Large intestine (tissue), 3 donors: ENCODE measurements at regions not wholly inside any gene's neighbourhood (a gene's known extent, or its start where the extent isn't known, plus 50 kb on each side); places are given as distances from the start of the nearest gene placed in this dataset.
A peak's percentile ranks its signal among the peaks of the same experiment; 100 is the strongest.

ENCODE experiments used
- DNase-seq, 2 donors: peaks; one replicate each; pipeline versions ENCODE4 v3.0.0 to v3.0.0-alpha.2; 2013
- H3K27ac ChIP-seq: one replicate; pipeline ENCODE4 v1.5.1; 2013; ENCODE audit warnings: low read length
- H3K27me3 ChIP-seq: 2 replicates; pipeline ENCODE4 v1.6.1; 2013; ENCODE audit warnings: low read length; ENCODE audit not compliant: control insufficient read depth, insufficient read depth
- H3K36me3 ChIP-seq: 2 replicates; pipeline ENCODE4 v1.6.1; 2013; ENCODE audit warnings: low read length; ENCODE audit not compliant: control insufficient read depth, insufficient read depth
- H3K4me1 ChIP-seq: one replicate; pipeline ENCODE4 v1.6.1; 2013; ENCODE audit warnings: low read length; ENCODE audit not compliant: control insufficient read depth, insufficient read depth
- H3K4me3 ChIP-seq: one replicate; pipeline ENCODE4 v1.5.1; 2013; ENCODE audit warnings: low read length
- H3K9me3 ChIP-seq: one replicate; pipeline ENCODE4 v1.6.1; 2013; ENCODE audit warnings: mild to moderate bottlenecking, low read depth, low read length, moderate library complexity; ENCODE audit not compliant: control insufficient read depth
- WGBS: methylation state at CpG from one replicate; pipeline ENCODE4 v1.1.5; 2013; ENCODE audit warnings: low lambda C conversion rate; ENCODE audit not compliant: insufficient coverage; 5-methylcytosine and 5-hydroxymethylcytosine counted together

DNA sequence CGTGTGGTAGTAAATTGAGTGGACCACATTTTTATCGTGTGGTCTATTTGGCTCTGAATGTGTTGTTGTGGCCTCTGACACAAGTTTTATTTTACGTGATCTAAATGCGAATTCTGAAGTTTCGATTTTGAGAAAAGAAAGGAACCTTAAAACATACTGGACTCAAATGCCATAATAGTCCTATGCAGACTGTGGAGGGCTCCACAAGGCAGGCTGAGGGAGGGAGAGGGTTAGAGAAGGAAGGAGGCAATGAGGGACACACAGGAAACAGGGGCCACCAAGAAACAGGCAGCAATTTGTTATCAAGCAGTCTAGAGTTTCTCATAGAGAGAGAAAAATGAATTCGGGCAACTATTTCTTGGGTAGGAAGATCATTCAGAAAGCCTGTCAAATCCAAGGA is 110.4 kb upstream of the SEMA6A start:
- WGBS = no CpG with 5 or more reads among the region's 6 CpGs
- no peaks in the 10 kb centered on the region for H3K4me1 ChIP-seq
- no peak for DNase-seq
- no peak overlapping the region for H3K27ac ChIP-seq
- H3K4me3 ChIP-seq = no peak overlapping the region
- H3K36me3 ChIP-seq = no peaks in the 10 kb centered on the region
- no peaks in the 10 kb centered on the region for H3K27me3 ChIP-seq
- H3K9me3 ChIP-seq = no peaks in the 10 kb centered on the region

DNA sequence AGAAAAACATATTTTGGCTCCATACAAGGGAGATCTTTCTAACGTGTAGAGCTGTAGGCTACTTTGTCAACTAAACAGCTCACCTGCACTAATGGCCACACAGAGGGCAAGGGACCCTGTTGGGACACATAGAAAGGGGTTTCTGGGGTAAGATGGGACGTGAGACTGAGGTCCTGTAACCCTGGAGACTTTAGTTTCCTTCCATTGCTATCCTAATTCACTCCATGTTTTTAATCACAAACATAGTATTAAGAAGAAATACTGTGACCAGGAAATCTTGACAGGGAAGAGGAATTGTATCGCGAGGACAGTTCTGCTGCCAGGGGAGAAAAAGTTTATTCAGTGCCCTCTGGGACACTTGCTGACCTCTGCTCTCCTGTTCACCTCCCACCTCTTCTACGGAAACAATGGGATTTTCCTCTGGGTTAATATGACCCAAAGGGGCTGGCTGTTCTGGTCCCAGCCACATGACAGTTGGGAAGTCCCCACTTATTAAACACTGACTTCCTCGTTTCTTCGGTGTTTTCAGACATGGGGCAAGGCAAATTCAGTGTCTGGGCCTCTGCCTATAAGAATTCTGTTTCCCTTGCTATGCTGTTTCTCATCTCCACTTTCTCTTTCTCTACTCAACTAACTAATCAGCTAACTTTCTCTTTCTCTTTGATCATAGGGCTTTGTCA is 106.9 kb upstream of the SEMA6A start:
- Histone ChIP-seq H3K36me3 (no peaks in the 10 kb centered on the region), H3K4me1 (no peaks in the 10 kb centered on the region), H3K27me3 (no peaks in the 10 kb centered on the region), H3K4me3 (no peak overlapping the region), H3K27ac (no peak overlapping the region), H3K9me3 (no peaks in the 10 kb centered on the region)
- peak in 1 of 2 donors; percentile 7 for DNase-seq
- WGBS = 80% methylated on average over 1 of the region's 7 CpGs

GRCh38 chr5:116675626-116675910 is 100.9 kb upstream of the SEMA6A start:
- Histone ChIP-seq H3K27me3 (no peaks in the 10 kb centered on the region), H3K4me3 (no peak overlapping the region), H3K9me3 (no peaks in the 10 kb centered on the region), H3K27ac (no peak overlapping the region), H3K36me3 (no peaks in the 10 kb centered on the region), H3K4me1 (no peaks in the 10 kb centered on the region)
- no peak for DNase-seq
- no CpG with 5 or more reads among the region's 4 CpGs for WGBS

- no peak overlapping the region for H3K4me3 ChIP-seq
- H3K36me3 ChIP-seq = no peaks in the 10 kb centered on the region
- H3K27me3 ChIP-seq = no peaks in the 10 kb centered on the region
- H3K9me3 ChIP-seq = no peaks in the 10 kb centered on the region
- DNase-seq = no peak
- WGBS = 88% methylated on average over 1 of the region's 6 CpGs
- no peaks in the 10 kb centered on the region for H3K4me1 ChIP-seq
- no peak overlapping the region for H3K27ac ChIP-seq
Measured at GRCh38 chr5:116674881-116675625, 100.4 kb upstream of the SEMA6A start.

- no peaks in the 10 kb centered on the region for H3K27me3 ChIP-seq
- no peaks in the 10 kb centered on the region for H3K9me3 ChIP-seq
- no peak for DNase-seq
- no CpG with 5 or more reads among the region's 2 CpGs for WGBS
- H3K4me1 ChIP-seq = no peaks in the 10 kb centered on the region
- H3K36me3 ChIP-seq = no peaks in the 10 kb centered on the region
- H3K4me3 ChIP-seq = no peak overlapping the region
- no peak overlapping the region for H3K27ac ChIP-seq
Measured at GRCh38 chr5:116673453-116673852, 98.8 kb upstream of the SEMA6A start.

DNA sequence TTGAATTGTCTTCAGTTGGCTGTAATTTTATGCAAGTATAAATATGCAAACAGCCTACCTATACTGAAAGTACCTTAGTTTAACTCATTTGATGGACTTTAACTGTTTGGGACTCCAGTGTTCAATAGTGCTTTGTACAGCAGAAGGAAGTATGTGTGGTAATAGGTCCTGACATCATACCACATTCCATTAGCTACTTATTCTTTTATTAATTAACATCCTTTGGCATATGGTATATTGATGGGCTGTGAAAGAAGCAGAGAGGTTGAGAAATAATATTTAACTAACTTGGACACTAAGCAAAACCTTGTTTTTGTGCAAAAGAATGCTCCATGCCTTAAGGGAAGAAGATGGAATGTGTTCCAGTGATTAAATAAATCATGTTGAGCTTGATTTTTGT is 97.6 kb upstream of the SEMA6A start:
- Histone ChIP-seq H3K4me3 (no peak overlapping the region), H3K4me1 (no peaks in the 10 kb centered on the region), H3K36me3 (no peaks in the 10 kb centered on the region), H3K9me3 (no peaks in the 10 kb centered on the region), H3K27ac (no peak overlapping the region), H3K27me3 (no peaks in the 10 kb centered on the region)
- no peak for DNase-seq

- WGBS = no CpG with 5 or more reads among the region's 1 CpG
- Histone ChIP-seq H3K36me3 (no peaks in the 10 kb centered on the region), H3K4me3 (no peak overlapping the region), H3K27me3 (peaks cover 3% of the 10 kb centered on the region), H3K4me1 (no peaks in the 10 kb centered on the region), H3K9me3 (no peaks in the 10 kb centered on the region), H3K27ac (no peak overlapping the region)
- DNase-seq = no peak
Measured at GRCh38 chr5:116671211-116671736, 96.7 kb upstream of the SEMA6A start.

GRCh38 chr5:116669261-116670031 is 94.8 kb upstream of the SEMA6A start:
- no peaks in the 10 kb centered on the region for H3K36me3 ChIP-seq
- H3K4me3 ChIP-seq = no peak overlapping the region
- peaks cover 3% of the 10 kb centered on the region for H3K27me3 ChIP-seq
- H3K9me3 ChIP-seq = no peaks in the 10 kb centered on the region
- no peak for DNase-seq
- no peak overlapping the region for H3K27ac ChIP-seq
- 100% methylated on average over 1 of the region's 4 CpGs for WGBS
- H3K4me1 ChIP-seq = no peaks in the 10 kb centered on the region

- Histone ChIP-seq H3K9me3 (no peaks in the 10 kb centered on the region), H3K4me1 (no peaks in the 10 kb centered on the region), H3K27me3 (peaks cover 3% of the 10 kb centered on the region), H3K36me3 (no peaks in the 10 kb centered on the region), H3K27ac (no peak overlapping the region), H3K4me3 (no peak overlapping the region)
- 0% methylated on average over 1 of the region's 1 CpG for WGBS
- peak in 1 of 2 donors; percentile 13 for DNase-seq
Measured at GRCh38 chr5:116668390-116668789, 93.8 kb upstream of the SEMA6A start.

DNA sequence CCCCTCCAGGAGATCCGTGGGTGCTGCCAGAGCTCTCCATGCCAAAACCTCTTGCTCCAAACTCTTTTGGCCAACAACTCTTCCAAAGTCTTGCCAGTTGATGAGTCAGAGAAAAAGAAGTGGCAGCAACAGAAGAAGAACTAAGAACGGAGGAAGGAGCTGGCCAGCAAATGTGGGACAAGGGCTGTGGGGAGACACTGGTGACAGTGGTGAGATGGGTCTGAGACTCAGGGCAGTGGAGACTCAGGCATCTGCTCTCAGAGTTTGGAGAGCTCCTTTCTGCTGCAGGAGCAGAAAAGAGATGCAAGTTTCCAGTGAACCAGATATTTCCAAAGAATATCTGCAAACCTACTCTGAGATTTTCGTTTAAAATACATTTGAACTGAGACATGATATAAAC is 92.3 kb upstream of the SEMA6A start:
- H3K27ac ChIP-seq = no peak overlapping the region
- H3K4me1 ChIP-seq = no peaks in the 10 kb centered on the region
- no CpG with 5 or more reads among the region's 3 CpGs for WGBS
- peaks cover under 1% of the 10 kb centered on the region for H3K9me3 ChIP-seq
- no peak overlapping the region for H3K4me3 ChIP-seq
- H3K36me3 ChIP-seq = no peaks in the 10 kb centered on the region
- H3K27me3 ChIP-seq = peaks cover 3% of the 10 kb centered on the region
- no peak for DNase-seq
